ENCODE measurements at regions not wholly inside any gene's neighbourhood (a gene's known extent, or its start where the extent isn't known, plus 50 kb on each side); places are given as distances from the start of the nearest gene placed in this dataset.

GRCh38 chr11:70551351-70552166 lies 153.2 kb downstream of the CTTN start:
- H3K4me2 ChIP-seq (ENCODE audit: low read depth, low read length, poor library complexity, severe bottlenecking) = no peak overlapping the region

GRCh38 chr11:70552167-70553150 lies 154.1 kb downstream of the CTTN start:
- Histone ChIP-seq H3K27ac (ENCODE audit: low read length) (no peak overlapping the region), H3K9me2 (replicated peaks; ENCODE audit: insufficient read depth, low read length) (no peaks in the 10 kb centered on the region), H3K9me3 (ENCODE audit: low read length) (no peaks in the 10 kb centered on the region), H3K4me3 (ENCODE audit: low read length) (no peak overlapping the region), H3K79me2 (ENCODE audit: low read length) (no peaks in the 10 kb centered on the region), H3K4me2 (ENCODE audit: low read depth, low read length, poor library complexity, severe bottlenecking) (no peak overlapping the region), H2AFZ (ENCODE audit: low read length) (no peak overlapping the region), H3K4me1 (ENCODE audit: low read length) (no peaks in the 10 kb centered on the region), H3K36me3 (ENCODE audit: insufficient read depth, low read length) (no peaks in the 10 kb centered on the region), H3K9ac (ENCODE audit: low read length) (no peak overlapping the region), H3K27me3 (ENCODE audit: low read length) (no peaks in the 10 kb centered on the region), H4K20me1 (ENCODE audit: insufficient read depth, low read depth, low read length) (no peaks in the 10 kb centered on the region)
- peak; percentile 38 for DNase-seq

More at GRCh38 chr11:70551351-70552166, 153.2 kb downstream of the CTTN start:
- no peaks in the 10 kb centered on the region for H3K9me3 ChIP-seq (ENCODE audit: low read length)
- H3K27me3 ChIP-seq (ENCODE audit: low read length) = no peaks in the 10 kb centered on the region
- H3K4me1 ChIP-seq (ENCODE audit: low read length) = no peaks in the 10 kb centered on the region
- H2AFZ ChIP-seq (ENCODE audit: low read length) = no peak overlapping the region
- no peaks in the 10 kb centered on the region for H3K79me2 ChIP-seq (ENCODE audit: low read length)
- no peak overlapping the region for H3K4me3 ChIP-seq (ENCODE audit: low read length)
- H4K20me1 ChIP-seq (ENCODE audit: insufficient read depth, low read depth, low read length) = no peaks in the 10 kb centered on the region
- H3K9me2 ChIP-seq (replicated peaks; ENCODE audit: insufficient read depth, low read length) = no peaks in the 10 kb centered on the region
- H3K27ac ChIP-seq (ENCODE audit: low read length) = no peak overlapping the region
- H3K36me3 ChIP-seq (ENCODE audit: insufficient read depth, low read length) = no peaks in the 10 kb centered on the region
- H3K9ac ChIP-seq (ENCODE audit: low read length) = no peak overlapping the region
- DNase-seq = peak; percentile 16

- Histone ChIP-seq H3K9me2 (replicated peaks; ENCODE audit: insufficient read depth, low read length) (no peaks in the 10 kb centered on the region), H2AFZ (ENCODE audit: low read length) (no peak overlapping the region), H3K9ac (ENCODE audit: low read length) (no peak overlapping the region), H3K4me2 (ENCODE audit: low read depth, low read length, poor library complexity, severe bottlenecking) (no peak overlapping the region), H3K4me1 (ENCODE audit: low read length) (no peaks in the 10 kb centered on the region), H3K79me2 (ENCODE audit: low read length) (no peaks in the 10 kb centered on the region), H3K36me3 (ENCODE audit: insufficient read depth, low read length) (no peaks in the 10 kb centered on the region), H3K4me3 (ENCODE audit: low read length) (no peak overlapping the region), H3K27me3 (ENCODE audit: low read length) (no peaks in the 10 kb centered on the region), H3K9me3 (ENCODE audit: low read length) (no peaks in the 10 kb centered on the region), H3K27ac (ENCODE audit: low read length) (no peak overlapping the region), H4K20me1 (ENCODE audit: insufficient read depth, low read depth, low read length) (no peaks in the 10 kb centered on the region)
- no peak for DNase-seq
These were observed 156.7 kb downstream of the CTTN start for GRCh38 chr11:70555078-70555477.

GRCh38 chr11:70556884-70557741 lies 158.8 kb downstream of the CTTN start:
- H3K79me2 ChIP-seq (ENCODE audit: low read length) = no peaks in the 10 kb centered on the region
- no peaks in the 10 kb centered on the region for H3K36me3 ChIP-seq (ENCODE audit: insufficient read depth, low read length)
- H3K27me3 ChIP-seq (ENCODE audit: low read length) = no peaks in the 10 kb centered on the region
- no peaks in the 10 kb centered on the region for H3K9me2 ChIP-seq (replicated peaks; ENCODE audit: insufficient read depth, low read length)
- H3K4me1 ChIP-seq (ENCODE audit: low read length) = no peaks in the 10 kb centered on the region
- no peak overlapping the region for H3K4me2 ChIP-seq (ENCODE audit: low read depth, low read length, poor library complexity, severe bottlenecking)
- no peak overlapping the region for H3K4me3 ChIP-seq (ENCODE audit: low read length)
- H4K20me1 ChIP-seq (ENCODE audit: insufficient read depth, low read depth, low read length) = no peaks in the 10 kb centered on the region
- no peak overlapping the region for H3K9ac ChIP-seq (ENCODE audit: low read length)
- H3K27ac ChIP-seq (ENCODE audit: low read length) = no peak overlapping the region
- no peak overlapping the region for H2AFZ ChIP-seq (ENCODE audit: low read length)
- no peaks in the 10 kb centered on the region for H3K9me3 ChIP-seq (ENCODE audit: low read length)
- no peak for DNase-seq

GRCh38 chr11:70557742-70558485 lies 159.6 kb downstream of the CTTN start:
- Histone ChIP-seq H3K4me1 (ENCODE audit: low read length) (no peaks in the 10 kb centered on the region), H3K9me3 (ENCODE audit: low read length) (no peaks in the 10 kb centered on the region), H3K4me3 (ENCODE audit: low read length) (no peak overlapping the region), H3K4me2 (ENCODE audit: low read depth, low read length, poor library complexity, severe bottlenecking) (no peak overlapping the region), H3K9me2 (replicated peaks; ENCODE audit: insufficient read depth, low read length) (no peaks in the 10 kb centered on the region), H3K27me3 (ENCODE audit: low read length) (no peaks in the 10 kb centered on the region), H4K20me1 (ENCODE audit: insufficient read depth, low read depth, low read length) (no peaks in the 10 kb centered on the region), H3K9ac (ENCODE audit: low read length) (no peak overlapping the region), H2AFZ (ENCODE audit: low read length) (no peak overlapping the region), H3K36me3 (ENCODE audit: insufficient read depth, low read length) (no peaks in the 10 kb centered on the region), H3K27ac (ENCODE audit: low read length) (no peak overlapping the region), H3K79me2 (ENCODE audit: low read length) (no peaks in the 10 kb centered on the region)
- DNase-seq = no peak

GRCh38 chr11:70558681-70559080 lies 160.4 kb downstream of the CTTN start:
- no peaks in the 10 kb centered on the region for H3K9me3 ChIP-seq (ENCODE audit: low read length)
- DNase-seq = peak; percentile 21
- no peaks in the 10 kb centered on the region for H3K36me3 ChIP-seq (ENCODE audit: insufficient read depth, low read length)
- no peak overlapping the region for H3K4me2 ChIP-seq (ENCODE audit: low read depth, low read length, poor library complexity, severe bottlenecking)
- H4K20me1 ChIP-seq (ENCODE audit: insufficient read depth, low read depth, low read length) = no peaks in the 10 kb centered on the region
- no peak overlapping the region for H3K9ac ChIP-seq (ENCODE audit: low read length)
- no peaks in the 10 kb centered on the region for H3K27me3 ChIP-seq (ENCODE audit: low read length)
- H3K79me2 ChIP-seq (ENCODE audit: low read length) = no peaks in the 10 kb centered on the region
- H2AFZ ChIP-seq (ENCODE audit: low read length) = no peak overlapping the region
- H3K9me2 ChIP-seq (replicated peaks; ENCODE audit: insufficient read depth, low read length) = no peaks in the 10 kb centered on the region
- no peaks in the 10 kb centered on the region for H3K4me1 ChIP-seq (ENCODE audit: low read length)
- no peak overlapping the region for H3K4me3 ChIP-seq (ENCODE audit: low read length)
- no peak overlapping the region for H3K27ac ChIP-seq (ENCODE audit: low read length)

GRCh38 chr11:70559516-70559915 lies 161.2 kb downstream of the CTTN start:
- Histone ChIP-seq H3K79me2 (ENCODE audit: low read length) (no peaks in the 10 kb centered on the region), H3K9ac (ENCODE audit: low read length) (no peak overlapping the region), H3K4me1 (ENCODE audit: low read length) (no peaks in the 10 kb centered on the region), H3K36me3 (ENCODE audit: insufficient read depth, low read length) (no peaks in the 10 kb centered on the region), H3K27ac (ENCODE audit: low read length) (no peak overlapping the region), H4K20me1 (ENCODE audit: insufficient read depth, low read depth, low read length) (no peaks in the 10 kb centered on the region), H2AFZ (ENCODE audit: low read length) (no peak overlapping the region), H3K27me3 (ENCODE audit: low read length) (no peaks in the 10 kb centered on the region), H3K9me2 (replicated peaks; ENCODE audit: insufficient read depth, low read length) (no peaks in the 10 kb centered on the region), H3K9me3 (ENCODE audit: low read length) (no peaks in the 10 kb centered on the region), H3K4me3 (ENCODE audit: low read length) (no peak overlapping the region), H3K4me2 (ENCODE audit: low read depth, low read length, poor library complexity, severe bottlenecking) (no peak overlapping the region)
- no peak for DNase-seq

Data from Karpas-422 (cell line).